ENCODE measurements at regions not wholly inside any gene's neighbourhood (a gene's known extent, or its start where the extent isn't known, plus 50 kb on each side); places are given as distances from the start of the nearest gene placed in this dataset.

DNA sequence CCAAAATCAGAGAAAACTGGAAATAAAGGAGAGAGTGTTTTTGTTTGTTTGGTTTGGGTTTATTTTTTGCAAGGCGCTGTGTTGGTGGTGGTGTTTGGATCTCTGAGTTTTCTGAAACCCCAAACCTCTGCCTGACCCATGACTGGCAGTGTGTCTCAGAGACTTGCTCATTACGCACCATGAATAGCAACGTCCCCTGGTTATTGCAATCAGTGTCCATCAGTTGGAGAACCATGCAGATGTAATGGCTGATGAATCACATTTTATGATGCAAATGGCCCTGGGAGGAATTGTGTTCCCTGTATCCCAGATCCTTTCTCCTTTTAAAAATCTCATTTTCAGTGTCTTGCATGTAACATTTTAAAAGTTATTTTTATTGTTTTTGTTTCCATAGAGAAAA, 362.8 kb downstream of the PMP22 start:
- H2AK5ac ChIP-seq (ENCODE audit: low read depth, low read length) = no peak overlapping the region
- CTCF ChIA-PET (ENCODE audit: partially characterized antibody) = interaction anchor here (0.6 kb wide), 1 partner anchor 167 kb away, joined by 3 read pairs; no protein-coding TSS in a partner anchor
- no peak overlapping the region for H2BK15ac ChIP-seq (ENCODE audit: low read length)
- no peak overlapping the region for H3K9ac ChIP-seq (replicated peaks in 1 of 4; ENCODE audit: extremely low read depth in 1 of 4, low read depth in 3 of 4, low read length in 3 of 4)
- H2BK20ac ChIP-seq (ENCODE audit: low read length) = no peak overlapping the region
- WGBS, 2 experiments (ENCODE audit: extremely low coverage in 1 of 2, insufficient coverage in 1 of 2, insufficient read length in 1 of 2, insufficient replicate concordance in 2 of 2, low coverage in 1 of 2, low lambda C conversion rate in 2 of 2, missing lambda C conversion rate in 1 of 2) = 89% methylated on average over 3 of the region's 3 CpGs; no CpG with 5 or more reads in 1 of the 2 experiments
- H3K14ac ChIP-seq (ENCODE audit: insufficient read length) = no peak overlapping the region
- no peaks in the 10 kb centered on the region; the same call in 1 of the 2 replicates for H3K23me2 ChIP-seq (ENCODE audit: low read depth, low read length)
- no peak overlapping the region for H3K4me3 ChIP-seq (ENCODE audit: extremely low read depth in 1 of 4, insufficient read depth in 2 of 4, low read depth in 3 of 4, low read length in 4 of 4)
- H3K4me1 ChIP-seq (replicated peaks in 1 of 4; ENCODE audit: control insufficient read depth in 3 of 4, insufficient read depth in 4 of 4, low read length in 3 of 4) = 0 out of 7 replicates have a peak, but pooled peaks cover 0 to 2% (median 0%) of the 10 kb centered on the region in 4 experiments
- no peak for TF ChIP-seq KDM4A (IDR thresholded peaks at IDR 0.05; ENCODE audit: low read depth, low read length, severe bottlenecking)
- TF ChIP-seq RNF2 (IDR thresholded peaks at IDR 0.05; ENCODE audit: borderline replicate concordance, low read depth, low read length, missing control alignments, poor library complexity, severe bottlenecking) = no peak
- no peak for TF ChIP-seq TCF12 (IDR thresholded peaks at IDR 0.05; ENCODE audit: low read depth, low read length)
- TF ChIP-seq TAF1 (IDR thresholded peaks at IDR 0.05; ENCODE audit: low read depth, low read length) = no peak
- no peak for TF ChIP-seq ZNF274 (IDR thresholded peaks at IDR 0.05; ENCODE audit: borderline replicate concordance, extremely low read depth, low read length)
- H2BK120ac ChIP-seq (replicated peaks; ENCODE audit: low read depth, low read length) = no peak overlapping the region
- no peaks in the 10 kb centered on the region for H3K79me1 ChIP-seq (ENCODE audit: low read depth, low read length)
- H3K79me2 ChIP-seq (ENCODE audit: control insufficient read depth in 1 of 2, insufficient read depth in 2 of 2, low read length in 2 of 2) = no peaks in the 10 kb centered on the region
- H4K20me1 ChIP-seq (replicated peaks in 1 of 2; ENCODE audit: control insufficient read depth in 1 of 2, insufficient read depth in 2 of 2, low read length in 2 of 2) = no peaks in the 10 kb centered on the region
- POLR2A ChIA-PET (ENCODE audit: partially characterized antibody) = no interaction called here
- no peaks in the 10 kb centered on the region; a peak in 1 of 4 replicates for H3K9me3 ChIP-seq (ENCODE audit: insufficient read depth in 2 of 2, low read depth in 1 of 2, low read length in 1 of 2)
- no peak overlapping the region for H2BK5ac ChIP-seq (ENCODE audit: low read depth, low read length)
- no peak overlapping the region for H4K8ac ChIP-seq (ENCODE audit: extremely low read depth, insufficient read depth, low read length)
- FAIRE-seq = no peak
- no peak overlapping the region for H3K27ac ChIP-seq (ENCODE audit: low read depth, low read length)
- no peak for DNase-seq (ENCODE audit: low read depth in 1 of 2, low spot score in 2 of 2)
- peak overlapping the region; percentile 43; the same call in 1 of the 2 replicates for H2AFZ ChIP-seq (ENCODE audit: low read length)
- H3K36me3 ChIP-seq (ENCODE audit: control insufficient read depth in 2 of 4, insufficient read depth in 4 of 4, low read length in 3 of 4) = no peaks in the 10 kb centered on the region
- no peak overlapping the region for H2BK12ac ChIP-seq (ENCODE audit: low read depth, low read length)
- H3K18ac ChIP-seq (ENCODE audit: extremely low read depth, low read length) = no peak overlapping the region
- H4K5ac ChIP-seq (ENCODE audit: insufficient read length, low read depth, low read length) = no peak overlapping the region
- no peak overlapping the region for H3K4me2 ChIP-seq (ENCODE audit: insufficient read depth in 1 of 2, low read depth in 2 of 2, low read length in 2 of 2)
- H3K27me3 ChIP-seq (replicated peaks in 1 of 4; ENCODE audit: control insufficient read depth in 3 of 4, extremely low read depth in 1 of 4, insufficient read depth in 3 of 4, low read length in 3 of 4) = no peaks in the 10 kb centered on the region
- no peak overlapping the region for H4K91ac ChIP-seq (replicated peaks; ENCODE audit: insufficient read length, low read length)
- H3K4ac ChIP-seq (replicated peaks; ENCODE audit: insufficient read length, low read depth, low read length) = no peak overlapping the region
- H3K23ac ChIP-seq (ENCODE audit: insufficient read length) = no peak overlapping the region
- no peak overlapping the region for H3K56ac ChIP-seq (replicated peaks; ENCODE audit: insufficient read length, low read depth, low read length)

Data from H1 (cell line).